ENCODE measurements at regions not wholly inside any gene's neighbourhood (a gene's known extent, or its start where the extent isn't known, plus 50 kb on each side); places are given as distances from the start of the nearest gene placed in this dataset.

DNA sequence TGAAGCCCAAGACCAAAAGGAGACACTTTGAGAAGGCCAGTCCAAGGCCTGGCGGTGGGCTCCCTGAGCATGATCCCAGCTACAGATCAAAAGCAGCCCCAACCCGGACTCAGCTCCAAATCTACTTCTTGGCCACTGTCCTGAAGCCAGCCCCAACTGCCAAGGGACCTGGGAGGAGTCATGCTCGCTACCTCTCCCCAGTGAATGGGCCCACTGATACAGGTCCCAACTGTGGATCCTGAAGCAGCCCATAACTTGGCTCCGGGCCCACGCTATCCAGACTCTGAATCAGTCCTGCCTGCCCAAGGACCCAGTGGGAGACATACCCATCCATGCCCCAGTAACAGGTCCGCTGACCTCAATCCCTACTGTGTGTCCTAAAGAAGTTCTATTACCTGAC, 1545.3 kb upstream of the C9orf72 start:
- intact Hi-C loops (cut with micrococcal nuclease; ENCODE audit: unreplicated experiment) (no loop called here), in situ Hi-C loops (cut with HindIII; ENCODE audit: extremely low pct_ligation_motif_present, low pct_unique_long_range_greater_than_20kb) (no loop called here)
- H3K9ac ChIP-seq (ENCODE audit: insufficient read depth, low read depth, low read length), result no peak overlapping the region
- no peaks in the 10 kb centered on the region for H3K27me3 ChIP-seq (ENCODE audit: control insufficient read depth in 1 of 2, insufficient read depth in 2 of 2, low read length in 2 of 2)
- WGBS (ENCODE audit: low lambda C conversion rate), result 0% methylated on average over 2 of the region's 6 CpGs
- no TSS peak for BruUV-seq (replicated peaks)
- no peaks in the 10 kb centered on the region for H4K20me1 ChIP-seq (ENCODE audit: insufficient read depth, low read length)
- no peak overlapping the region for H2AFZ ChIP-seq (ENCODE audit: low read length)
- no peaks in the 10 kb centered on the region for H3K4me1 ChIP-seq (ENCODE audit: insufficient read depth, low read length)
- CTCF ChIA-PET (ENCODE audit: low intra/inter-chr PET ratio, low total read pairs), result no interaction called here
- POLR2A ChIA-PET, result no interaction called here
- H3K4me2 ChIP-seq (ENCODE audit: low read depth, low read length), result no peak overlapping the region
- FAIRE-seq, result no peak
- H3K36me3 ChIP-seq (replicated peaks in 1 of 2; ENCODE audit: control insufficient read depth in 1 of 2, insufficient read depth in 2 of 2, low read length in 2 of 2), result no peaks in the 10 kb centered on the region
- no peak for DNase-seq (ENCODE audit: low spot score)
- H3K9me3 ChIP-seq (ENCODE audit: low read length), result no peaks in the 10 kb centered on the region
- H3K27ac ChIP-seq (ENCODE audit: extremely low read length, insufficient read depth, low read length), result no peak overlapping the region
- ATAC-seq, result no peak
- H3K4me3 ChIP-seq (replicated peaks in 1 of 3; ENCODE audit: insufficient read depth in 1 of 3, low read depth in 2 of 3, low read length in 3 of 3), result no peak overlapping the region
- no peaks in the 10 kb centered on the region for H3K79me2 ChIP-seq (ENCODE audit: insufficient read depth, low read length)
- TF ChIP-seq, protein P1, sequence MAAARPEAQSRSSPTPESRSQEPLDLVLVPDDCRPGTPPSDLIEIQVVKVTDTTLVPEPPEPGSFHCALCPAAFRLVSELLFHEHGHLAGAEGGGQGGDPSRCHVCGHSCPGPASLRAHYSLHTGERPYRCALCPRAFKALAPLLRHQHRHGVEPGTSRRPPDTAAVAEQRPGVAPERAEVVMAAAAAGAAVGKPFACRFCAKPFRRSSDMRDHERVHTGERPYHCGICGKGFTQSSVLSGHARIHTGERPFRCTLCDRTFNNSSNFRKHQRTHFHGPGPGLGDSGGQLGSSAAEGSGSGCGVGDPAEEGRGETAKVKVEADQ (CRISPR knock-in tag; IDR thresholded peaks at IDR 0.05; ENCODE audit: borderline replicate concordance), result no peak
- TF ChIP-seq KDM5B (CRISPR knock-in tag; IDR thresholded peaks at IDR 0.05; ENCODE audit: borderline replicate concordance) (no peak), ZNF703 (CRISPR knock-in tag; IDR thresholded peaks at IDR 0.05; ENCODE audit: borderline replicate concordance) (no peak), SP2 (CRISPR knock-in tag; IDR thresholded peaks at IDR 0.05) (no peak), ZC3H13 (CRISPR knock-in tag; IDR thresholded peaks at IDR 0.05) (no peak), HOXD1 (CRISPR knock-in tag; IDR thresholded peaks at IDR 0.05) (no peak), TMF1 (CRISPR knock-in tag; IDR thresholded peaks at IDR 0.05; ENCODE audit: low read depth) (no peak), SCMH1 (CRISPR knock-in tag; IDR thresholded peaks at IDR 0.05; ENCODE audit: borderline replicate concordance) (no peak), ZNF225 (CRISPR knock-in tag; IDR thresholded peaks at IDR 0.05) (no peak), SIX1 (CRISPR knock-in tag; IDR thresholded peaks at IDR 0.05; ENCODE audit: borderline replicate concordance) (no peak), ZNF354B (CRISPR knock-in tag; IDR thresholded peaks at IDR 0.05) (no peak), AGO1 (IDR thresholded peaks at IDR 0.05; ENCODE audit: low read depth, low read length, poor library complexity, severe bottlenecking) (no peak), LCORL (IDR thresholded peaks at IDR 0.05) (no peak), LCORL (CRISPR knock-in tag; IDR thresholded peaks at IDR 0.05) (no peak), FOXJ3 (CRISPR knock-in tag; IDR thresholded peaks at IDR 0.05; ENCODE audit: borderline replicate concordance) (no peak)
- TF ChIP-seq, protein P2, sequence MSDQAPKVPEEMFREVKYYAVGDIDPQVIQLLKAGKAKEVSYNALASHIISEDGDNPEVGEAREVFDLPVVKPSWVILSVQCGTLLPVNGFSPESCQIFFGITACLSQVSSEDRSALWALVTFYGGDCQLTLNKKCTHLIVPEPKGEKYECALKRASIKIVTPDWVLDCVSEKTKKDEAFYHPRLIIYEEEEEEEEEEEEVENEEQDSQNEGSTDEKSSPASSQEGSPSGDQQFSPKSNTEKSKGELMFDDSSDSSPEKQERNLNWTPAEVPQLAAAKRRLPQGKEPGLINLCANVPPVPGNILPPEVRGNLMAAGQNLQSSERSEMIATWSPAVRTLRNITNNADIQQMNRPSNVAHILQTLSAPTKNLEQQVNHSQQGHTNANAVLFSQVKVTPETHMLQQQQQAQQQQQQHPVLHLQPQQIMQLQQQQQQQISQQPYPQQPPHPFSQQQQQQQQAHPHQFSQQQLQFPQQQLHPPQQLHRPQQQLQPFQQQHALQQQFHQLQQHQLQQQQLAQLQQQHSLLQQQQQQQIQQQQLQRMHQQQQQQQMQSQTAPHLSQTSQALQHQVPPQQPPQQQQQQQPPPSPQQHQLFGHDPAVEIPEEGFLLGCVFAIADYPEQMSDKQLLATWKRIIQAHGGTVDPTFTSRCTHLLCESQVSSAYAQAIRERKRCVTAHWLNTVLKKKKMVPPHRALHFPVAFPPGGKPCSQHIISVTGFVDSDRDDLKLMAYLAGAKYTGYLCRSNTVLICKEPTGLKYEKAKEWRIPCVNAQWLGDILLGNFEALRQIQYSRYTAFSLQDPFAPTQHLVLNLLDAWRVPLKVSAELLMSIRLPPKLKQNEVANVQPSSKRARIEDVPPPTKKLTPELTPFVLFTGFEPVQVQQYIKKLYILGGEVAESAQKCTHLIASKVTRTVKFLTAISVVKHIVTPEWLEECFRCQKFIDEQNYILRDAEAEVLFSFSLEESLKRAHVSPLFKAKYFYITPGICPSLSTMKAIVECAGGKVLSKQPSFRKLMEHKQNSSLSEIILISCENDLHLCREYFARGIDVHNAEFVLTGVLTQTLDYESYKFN (CRISPR knock-in tag; conservative IDR thresholded peaks at IDR 0.05), result no peak
- TF ChIP-seq, protein P3, sequence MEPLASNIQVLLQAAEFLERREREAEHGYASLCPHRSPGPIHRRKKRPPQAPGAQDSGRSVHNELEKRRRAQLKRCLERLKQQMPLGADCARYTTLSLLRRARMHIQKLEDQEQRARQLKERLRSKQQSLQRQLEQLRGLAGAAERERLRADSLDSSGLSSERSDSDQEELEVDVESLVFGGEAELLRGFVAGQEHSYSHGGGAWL (CRISPR knock-in tag; IDR thresholded peaks at IDR 0.05), result no peak
- TF ChIP-seq, protein P4, sequence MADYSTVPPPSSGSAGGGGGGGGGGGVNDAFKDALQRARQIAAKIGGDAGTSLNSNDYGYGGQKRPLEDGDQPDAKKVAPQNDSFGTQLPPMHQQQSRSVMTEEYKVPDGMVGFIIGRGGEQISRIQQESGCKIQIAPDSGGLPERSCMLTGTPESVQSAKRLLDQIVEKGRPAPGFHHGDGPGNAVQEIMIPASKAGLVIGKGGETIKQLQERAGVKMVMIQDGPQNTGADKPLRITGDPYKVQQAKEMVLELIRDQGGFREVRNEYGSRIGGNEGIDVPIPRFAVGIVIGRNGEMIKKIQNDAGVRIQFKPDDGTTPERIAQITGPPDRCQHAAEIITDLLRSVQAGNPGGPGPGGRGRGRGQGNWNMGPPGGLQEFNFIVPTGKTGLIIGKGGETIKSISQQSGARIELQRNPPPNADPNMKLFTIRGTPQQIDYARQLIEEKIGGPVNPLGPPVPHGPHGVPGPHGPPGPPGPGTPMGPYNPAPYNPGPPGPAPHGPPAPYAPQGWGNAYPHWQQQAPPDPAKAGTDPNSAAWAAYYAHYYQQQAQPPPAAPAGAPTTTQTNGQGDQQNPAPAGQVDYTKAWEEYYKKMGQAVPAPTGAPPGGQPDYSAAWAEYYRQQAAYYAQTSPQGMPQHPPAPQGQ (CRISPR knock-in tag; IDR thresholded peaks at IDR 0.05; ENCODE audit: borderline replicate concordance), result no peak
